ENCODE measurements at regions not wholly inside any gene's neighbourhood (a gene's known extent, or its start where the extent isn't known, plus 50 kb on each side); places are given as distances from the start of the nearest gene placed in this dataset.

- Histone ChIP-seq H4K5ac (ENCODE audit: insufficient read length, low read depth, low read length) (no peak overlapping the region), H2BK20ac (ENCODE audit: low read depth, low read length, poor library complexity, severe bottlenecking) (no peak overlapping the region), H3K9ac (ENCODE audit: extremely low read depth, insufficient read length, low read length) (no peak overlapping the region), H4K8ac (replicated peaks; ENCODE audit: insufficient read length, low read depth, low read length) (no peak overlapping the region), H3K4me1 (ENCODE audit: insufficient read depth, low read length) (no peaks in the 10 kb centered on the region), H3K18ac (ENCODE audit: insufficient read length, low read depth, low read length) (no peak overlapping the region), H2BK5ac (ENCODE audit: insufficient read length, low read length) (no peak overlapping the region), H3K56ac (ENCODE audit: insufficient read length, low read depth, low read length) (no peak overlapping the region), H3T11ph (ENCODE audit: low read length) (no peak overlapping the region), H4K91ac (ENCODE audit: insufficient read length, low read depth, low read length) (no peak overlapping the region), H2AK5ac (ENCODE audit: insufficient read length, low read length) (no peak overlapping the region), H3K27ac (ENCODE audit: insufficient read length, low read depth, low read length) (no peak overlapping the region), H2BK12ac (ENCODE audit: insufficient read length, low read depth, low read length) (no peak overlapping the region), H2BK15ac (ENCODE audit: low read depth, low read length) (no peak overlapping the region), H3K79me1 (ENCODE audit: insufficient read depth, low read depth, low read length, poor library complexity, severe bottlenecking) (no peaks in the 10 kb centered on the region), H2AFZ (ENCODE audit: low read length) (no peak overlapping the region), H2BK120ac (ENCODE audit: low read depth, low read length, poor library complexity, severe bottlenecking) (no peak overlapping the region), H4K20me1 (ENCODE audit: control insufficient read depth, insufficient read depth, insufficient read length) (no peaks in the 10 kb centered on the region), H3K79me2 (ENCODE audit: insufficient read depth, low read length) (no peaks in the 10 kb centered on the region), H3K4ac (ENCODE audit: low read depth, low read length) (no peak overlapping the region), H3K4me2 (ENCODE audit: insufficient read depth, insufficient read length, low read length) (no peak overlapping the region), H3K9me3 (ENCODE audit: control insufficient read depth, low read depth, low read length) (no peaks in the 10 kb centered on the region), H3K14ac (ENCODE audit: insufficient read depth, low read length) (no peak overlapping the region), H3K23ac (ENCODE audit: insufficient read length, low read depth, low read length) (no peak overlapping the region), H3K23me2 (ENCODE audit: insufficient read length, low read depth, low read length, poor library complexity, severe bottlenecking) (no peaks in the 10 kb centered on the region), H3K27me3 (ENCODE audit: insufficient read depth, low read length) (no peaks in the 10 kb centered on the region)
- no peaks in the 10 kb centered on the region; a peak in 1 of 5 replicates for H3K9me3 Mint-ChIP-seq
- TF ChIP-seq CTCF (conservative IDR thresholded peaks at IDR 0.05): no peak
- H3K36me3 Mint-ChIP-seq (ENCODE audit: insufficient read depth in 1 of 3, low read depth in 3 of 3): no peaks in the 10 kb centered on the region
- no peak for DNase-seq
- H3K27ac Mint-ChIP-seq: no peak overlapping the region
- WGBS (ENCODE audit: extremely low coverage, insufficient read length, low lambda C conversion rate): no CpG with 5 or more reads among the region's 1 CpG
- no peaks in the 10 kb centered on the region for H3K4me1 Mint-ChIP-seq
- H3K4me3 Mint-ChIP-seq: no peak overlapping the region
- H3K27me3 Mint-ChIP-seq (ENCODE audit: low read depth): no peaks in the 10 kb centered on the region
Measured at GRCh38 chr13:109655206-109655600, 131.2 kb downstream of the IRS2 start.

Measured in H9 (cell line).